GM12864 (cell line): ENCODE measurements at regions not wholly inside any gene's neighbourhood (a gene's known extent, or its start where the extent isn't known, plus 50 kb on each side); places are given as distances from the start of the nearest gene placed in this dataset.

Experiments used
- DNase-seq: peaks from one replicate; pipeline ENCODE4 v3.0.0-alpha.2; 2011; ENCODE audit warnings: low read depth
- H3K4me3 ChIP-seq: 2 replicates; pipeline ENCODE4 v1.5.1; 2011; ENCODE audit warnings: mild to moderate bottlenecking, low read depth, low read length, control low read depth
- CTCF ChIP-seq: IDR thresholded peaks from 2 replicates; pipeline ENCODE4 v1.5.1; 2011; ENCODE audit warnings: low read depth, mild to moderate bottlenecking, moderate library complexity, low read length, control low read depth, inconsistent platforms; ENCODE audit errors: missing control alignments

- DNase-seq: no peak
- no peak for TF ChIP-seq CTCF
- H3K4me3 ChIP-seq: no peak overlapping the region
These were observed 187.8 kb downstream of the ZNF516 start for GRCh38 chr18:76307293-76307690.

- no peak overlapping the region for H3K4me3 ChIP-seq
- no peak for DNase-seq
- TF ChIP-seq CTCF: peak; percentile 19
These were observed 188.3 kb downstream of the ZNF516 start for GRCh38 chr18:76306685-76307292.

- no peak for DNase-seq
- H3K4me3 ChIP-seq: no peak overlapping the region
- no peak for TF ChIP-seq CTCF
These were observed 209.2 kb downstream of the ZNF516 start for GRCh38 chr18:76285866-76286265.

- no peak for DNase-seq
- TF ChIP-seq CTCF: no peak
These were observed 213.5 kb downstream of the ZNF516 start for GRCh38 chr18:76281565-76281964.

GRCh38 chr18:76277801-76278200 lies 217.2 kb downstream of the ZNF516 start:
- no peak for DNase-seq
- TF ChIP-seq CTCF: no peak

More at GRCh38 chr18:76281565-76281964, 213.5 kb downstream of the ZNF516 start:
- no peak overlapping the region for H3K4me3 ChIP-seq

GRCh38 chr18:76275727-76276313 lies 219.2 kb downstream of the ZNF516 start:
- no peak for TF ChIP-seq CTCF
- no peak overlapping the region for H3K4me3 ChIP-seq
- no peak for DNase-seq

More at GRCh38 chr18:76277801-76278200, 217.2 kb downstream of the ZNF516 start:
- no peak overlapping the region for H3K4me3 ChIP-seq

- no peak overlapping the region for H3K4me3 ChIP-seq
- DNase-seq: no peak
- TF ChIP-seq CTCF: peak; percentile 9
These were observed 220.4 kb downstream of the ZNF516 start for GRCh38 chr18:76274468-76275289.
